Central memory CD4-positive, alpha-beta T cell (primary cell): ENCODE measurements at regions not wholly inside any gene's neighbourhood (a gene's known extent, or its start where the extent isn't known, plus 50 kb on each side); places are given as distances from the start of the nearest gene placed in this dataset.
"Not testable (repeated sequence)": the region's sequence is repeated elsewhere in the genome, so short reads cannot be mapped to it uniquely, and the experiment has no call there.

Experiments
- DNase-seq: peaks from one replicate; pipeline ENCODE4 v3.0.0; 2022

GRCh38 chr13:33634546-33634982 lies 183.4 kb upstream of the RFC3 start:
- no peak for DNase-seq

- no peak for DNase-seq
These were observed 181.7 kb upstream of the RFC3 start for GRCh38 chr13:33636243-33636642.

GRCh38 chr13:33636955-33637670 lies 180.8 kb upstream of the RFC3 start:
- DNase-seq: no peak

- no peak for DNase-seq
These were observed 179.8 kb upstream of the RFC3 start for GRCh38 chr13:33637978-33638743.

- no peak for DNase-seq
These were observed 178.8 kb upstream of the RFC3 start for GRCh38 chr13:33639158-33639557.

GRCh38 chr13:33639626-33640080 lies 178.3 kb upstream of the RFC3 start:
- DNase-seq: no peak

- no peak for DNase-seq
These were observed 177.1 kb upstream of the RFC3 start for GRCh38 chr13:33640832-33641231.

GRCh38 chr13:33642374-33643065 lies 175.4 kb upstream of the RFC3 start:
- DNase-seq: no peak

GRCh38 chr13:33644581-33645543 lies 173.1 kb upstream of the RFC3 start:
- no peak for DNase-seq

- DNase-seq: no peak
These were observed 172.1 kb upstream of the RFC3 start for GRCh38 chr13:33645591-33646554.

GRCh38 chr13:33649212-33649878 lies 168.6 kb upstream of the RFC3 start:
- DNase-seq: no peak

- no peak for DNase-seq
These were observed 166.2 kb upstream of the RFC3 start for GRCh38 chr13:33651766-33652165.

- no peak for DNase-seq
These were observed 160.7 kb upstream of the RFC3 start for GRCh38 chr13:33657274-33657673.

GRCh38 chr13:33659466-33659865 lies 158.5 kb upstream of the RFC3 start:
- DNase-seq: no peak

GRCh38 chr13:33659894-33660293 lies 158.1 kb upstream of the RFC3 start:
- DNase-seq: no peak

GRCh38 chr13:33662392-33662791 lies 155.6 kb upstream of the RFC3 start:
- DNase-seq: no peak

- DNase-seq: no peak
These were observed 152.2 kb upstream of the RFC3 start for GRCh38 chr13:33665626-33666175.

GRCh38 chr13:33671560-33671959 lies 146.4 kb upstream of the RFC3 start:
- DNase-seq: no peak

GRCh38 chr13:33672022-33672421 lies 145.9 kb upstream of the RFC3 start:
- not testable (repeated sequence) for DNase-seq
